Glutamatergic neuron (in vitro differentiated cells): ENCODE measurements at regions not wholly inside any gene's neighbourhood (a gene's known extent, or its start where the extent isn't known, plus 50 kb on each side); places are given as distances from the start of the nearest gene placed in this dataset.

Source experiments
- DNase-seq: peaks from one replicate; pipeline ENCODE4 v3.0.0; 2022
- H3K27ac Mint-ChIP-seq: one replicate; pipeline ENCODE4 v1.8.0; 2020; ENCODE audit warnings: mild to moderate bottlenecking, mixed read lengths, inconsistent platforms; ENCODE audit not compliant: unreplicated experiment
- H3K27me3 Mint-ChIP-seq: one replicate; pipeline ENCODE4 v1.8.0; 2020; ENCODE audit warnings: mild to moderate bottlenecking, moderate library complexity, mixed read lengths, inconsistent platforms; ENCODE audit not compliant: unreplicated experiment
- H3K36me3 Mint-ChIP-seq: one replicate; pipeline ENCODE4 v1.8.0; 2020; ENCODE audit warnings: mild to moderate bottlenecking, mixed read lengths, inconsistent platforms; ENCODE audit not compliant: unreplicated experiment
- H3K4me1 Mint-ChIP-seq: one replicate; pipeline ENCODE4 v1.8.0; 2020; ENCODE audit warnings: mild to moderate bottlenecking, low read depth, mixed read lengths, inconsistent platforms; ENCODE audit not compliant: unreplicated experiment
- H3K4me3 Mint-ChIP-seq: one replicate; pipeline ENCODE4 v1.8.0; 2020; ENCODE audit warnings: mild to moderate bottlenecking, mixed read lengths, inconsistent platforms; ENCODE audit not compliant: unreplicated experiment
- H3K9me3 Mint-ChIP-seq: one replicate; pipeline ENCODE4 v1.8.0; 2020; ENCODE audit warnings: mild to moderate bottlenecking, moderate library complexity, mixed read lengths, inconsistent platforms; ENCODE audit not compliant: unreplicated experiment
- CTCF ChIP-seq: fragments of 200-600 bp; sonication (generic); IDR thresholded peaks from one replicate; pipeline ENCODE4 v1.5.0; 2021; ENCODE audit not compliant: partially characterized antibody, unreplicated experiment

- no peaks in the 10 kb centered on the region for H3K36me3 Mint-ChIP-seq
- no peaks in the 10 kb centered on the region for H3K4me1 Mint-ChIP-seq
- no peak overlapping the region for H3K27ac Mint-ChIP-seq
- H3K9me3 Mint-ChIP-seq, result peaks cover 6% of the 10 kb centered on the region
- H3K27me3 Mint-ChIP-seq, result peaks cover under 1% of the 10 kb centered on the region
- no peak overlapping the region for H3K4me3 Mint-ChIP-seq
- DNase-seq, result no peak
- no peak for TF ChIP-seq CTCF
Observed at GRCh38 chr9:107945493-107945892, 455.9 kb upstream of the KLF4 start.

GRCh38 chr9:107944387-107944786 is 454.8 kb upstream of the KLF4 start:
- no peak overlapping the region for H3K27ac Mint-ChIP-seq
- H3K27me3 Mint-ChIP-seq, result no peaks in the 10 kb centered on the region
- DNase-seq, result no peak
- H3K9me3 Mint-ChIP-seq, result peaks cover 6% of the 10 kb centered on the region
- TF ChIP-seq CTCF, result no peak
- H3K36me3 Mint-ChIP-seq, result no peaks in the 10 kb centered on the region
- no peak overlapping the region for H3K4me3 Mint-ChIP-seq
- no peaks in the 10 kb centered on the region for H3K4me1 Mint-ChIP-seq

GRCh38 chr9:107943901-107944300 is 454.3 kb upstream of the KLF4 start:
- no peak for TF ChIP-seq CTCF
- no peak for DNase-seq
- H3K4me3 Mint-ChIP-seq, result no peak overlapping the region
- no peaks in the 10 kb centered on the region for H3K4me1 Mint-ChIP-seq
- no peaks in the 10 kb centered on the region for H3K27me3 Mint-ChIP-seq
- H3K9me3 Mint-ChIP-seq, result peaks cover 6% of the 10 kb centered on the region
- H3K27ac Mint-ChIP-seq, result no peak overlapping the region
- H3K36me3 Mint-ChIP-seq, result no peaks in the 10 kb centered on the region

- H3K27me3 Mint-ChIP-seq, result no peaks in the 10 kb centered on the region
- H3K36me3 Mint-ChIP-seq, result no peaks in the 10 kb centered on the region
- H3K4me1 Mint-ChIP-seq, result no peaks in the 10 kb centered on the region
- H3K27ac Mint-ChIP-seq, result no peak overlapping the region
- no peak for TF ChIP-seq CTCF
- no peak for DNase-seq
- H3K9me3 Mint-ChIP-seq, result peaks cover 6% of the 10 kb centered on the region
- no peak overlapping the region for H3K4me3 Mint-ChIP-seq
Observed at GRCh38 chr9:107942856-107943255, 453.3 kb upstream of the KLF4 start.

- Mint-ChIP-seq H3K27ac (no peak overlapping the region), H3K4me3 (no peak overlapping the region), H3K9me3 (peaks cover 6% of the 10 kb centered on the region), H3K4me1 (no peaks in the 10 kb centered on the region), H3K36me3 (no peaks in the 10 kb centered on the region), H3K27me3 (no peaks in the 10 kb centered on the region)
- DNase-seq, result no peak
- no peak for TF ChIP-seq CTCF
Observed at GRCh38 chr9:107942291-107942690, 452.7 kb upstream of the KLF4 start.
